ENCODE measurements at regions not wholly inside any gene's neighbourhood (a gene's known extent, or its start where the extent isn't known, plus 50 kb on each side); places are given as distances from the start of the nearest gene placed in this dataset.

DNA sequence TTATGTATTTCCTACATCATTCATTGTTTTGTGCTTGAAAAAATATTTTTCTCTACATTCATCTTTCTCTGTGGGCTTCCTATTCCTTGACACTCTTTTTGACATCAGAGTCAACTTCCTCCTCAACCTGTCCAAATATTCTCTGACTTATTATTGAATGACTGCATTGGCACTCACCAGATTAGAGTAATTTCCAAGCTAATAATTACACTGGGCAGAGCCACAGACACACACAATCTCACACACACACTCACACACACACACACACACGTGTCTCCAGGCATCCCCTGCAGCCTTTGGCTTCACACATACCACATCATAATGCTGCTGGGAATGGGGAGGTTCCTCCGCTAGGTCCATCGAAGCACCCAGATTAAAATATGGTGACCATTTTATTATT is 184.5 kb downstream of the SYK start:
- no peaks in the 10 kb centered on the region for H3K4me1 ChIP-seq (ENCODE audit: control insufficient read depth, insufficient read depth, low read length)
- in situ Hi-C loops (cut with HindIII; ENCODE audit: low pct_unique_long_range_greater_than_20kb, low sequenced_read_pairs), result no loop called here
- TF ChIP-seq SIN3A (IDR thresholded peaks at IDR 0.05; ENCODE audit: borderline replicate concordance, insufficient read depth, low read depth, low read length) (no peak), TCF7L2 (IDR thresholded peaks at IDR 0.05; ENCODE audit: low read depth, low read length) (no peak), POLR2AphosphoS5 (IDR thresholded peaks at IDR 0.05; ENCODE audit: low read depth, low read length) (no peak)
- TF ChIP-seq, protein P1, sequence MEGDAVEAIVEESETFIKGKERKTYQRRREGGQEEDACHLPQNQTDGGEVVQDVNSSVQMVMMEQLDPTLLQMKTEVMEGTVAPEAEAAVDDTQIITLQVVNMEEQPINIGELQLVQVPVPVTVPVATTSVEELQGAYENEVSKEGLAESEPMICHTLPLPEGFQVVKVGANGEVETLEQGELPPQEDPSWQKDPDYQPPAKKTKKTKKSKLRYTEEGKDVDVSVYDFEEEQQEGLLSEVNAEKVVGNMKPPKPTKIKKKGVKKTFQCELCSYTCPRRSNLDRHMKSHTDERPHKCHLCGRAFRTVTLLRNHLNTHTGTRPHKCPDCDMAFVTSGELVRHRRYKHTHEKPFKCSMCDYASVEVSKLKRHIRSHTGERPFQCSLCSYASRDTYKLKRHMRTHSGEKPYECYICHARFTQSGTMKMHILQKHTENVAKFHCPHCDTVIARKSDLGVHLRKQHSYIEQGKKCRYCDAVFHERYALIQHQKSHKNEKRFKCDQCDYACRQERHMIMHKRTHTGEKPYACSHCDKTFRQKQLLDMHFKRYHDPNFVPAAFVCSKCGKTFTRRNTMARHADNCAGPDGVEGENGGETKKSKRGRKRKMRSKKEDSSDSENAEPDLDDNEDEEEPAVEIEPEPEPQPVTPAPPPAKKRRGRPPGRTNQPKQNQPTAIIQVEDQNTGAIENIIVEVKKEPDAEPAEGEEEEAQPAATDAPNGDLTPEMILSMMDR (IDR thresholded peaks at IDR 0.05), result no peak
- TF ChIP-seq, protein P2, sequence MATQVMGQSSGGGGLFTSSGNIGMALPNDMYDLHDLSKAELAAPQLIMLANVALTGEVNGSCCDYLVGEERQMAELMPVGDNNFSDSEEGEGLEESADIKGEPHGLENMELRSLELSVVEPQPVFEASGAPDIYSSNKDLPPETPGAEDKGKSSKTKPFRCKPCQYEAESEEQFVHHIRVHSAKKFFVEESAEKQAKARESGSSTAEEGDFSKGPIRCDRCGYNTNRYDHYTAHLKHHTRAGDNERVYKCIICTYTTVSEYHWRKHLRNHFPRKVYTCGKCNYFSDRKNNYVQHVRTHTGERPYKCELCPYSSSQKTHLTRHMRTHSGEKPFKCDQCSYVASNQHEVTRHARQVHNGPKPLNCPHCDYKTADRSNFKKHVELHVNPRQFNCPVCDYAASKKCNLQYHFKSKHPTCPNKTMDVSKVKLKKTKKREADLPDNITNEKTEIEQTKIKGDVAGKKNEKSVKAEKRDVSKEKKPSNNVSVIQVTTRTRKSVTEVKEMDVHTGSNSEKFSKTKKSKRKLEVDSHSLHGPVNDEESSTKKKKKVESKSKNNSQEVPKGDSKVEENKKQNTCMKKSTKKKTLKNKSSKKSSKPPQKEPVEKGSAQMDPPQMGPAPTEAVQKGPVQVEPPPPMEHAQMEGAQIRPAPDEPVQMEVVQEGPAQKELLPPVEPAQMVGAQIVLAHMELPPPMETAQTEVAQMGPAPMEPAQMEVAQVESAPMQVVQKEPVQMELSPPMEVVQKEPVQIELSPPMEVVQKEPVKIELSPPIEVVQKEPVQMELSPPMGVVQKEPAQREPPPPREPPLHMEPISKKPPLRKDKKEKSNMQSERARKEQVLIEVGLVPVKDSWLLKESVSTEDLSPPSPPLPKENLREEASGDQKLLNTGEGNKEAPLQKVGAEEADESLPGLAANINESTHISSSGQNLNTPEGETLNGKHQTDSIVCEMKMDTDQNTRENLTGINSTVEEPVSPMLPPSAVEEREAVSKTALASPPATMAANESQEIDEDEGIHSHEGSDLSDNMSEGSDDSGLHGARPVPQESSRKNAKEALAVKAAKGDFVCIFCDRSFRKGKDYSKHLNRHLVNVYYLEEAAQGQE (IDR thresholded peaks at IDR 0.05; ENCODE audit: insufficient read depth in 1 of 2, low read depth in 2 of 2, low read length in 1 of 2), result no peak
- intact Hi-C loops (cut with micrococcal nuclease; ENCODE audit: unreplicated experiment), result no loop called here
- H3K4me3 ChIP-seq (ENCODE audit: low read depth in 2 of 2, low read length in 2 of 2), result no peak overlapping the region
- BruUV-seq (replicated peaks), result no TSS peak
- ChIA-PET POLR2A (no interaction called here), CTCF (no interaction called here)
- H3K27me3 ChIP-seq (ENCODE audit: control insufficient read depth, insufficient read depth, low read length), result no peaks in the 10 kb centered on the region
- H3K36me3 ChIP-seq (ENCODE audit: control insufficient read depth, insufficient read depth, low read length), result no peaks in the 10 kb centered on the region
- H3K9me3 ChIP-seq (ENCODE audit: control insufficient read depth, insufficient read depth, low read depth, low read length), result no peaks in the 10 kb centered on the region
- ATAC-seq (no peak), DNase-seq (ENCODE audit: low read depth, low spot score) (no peak)
- H3K27ac ChIP-seq (ENCODE audit: low read length), result no peak overlapping the region

DNA sequence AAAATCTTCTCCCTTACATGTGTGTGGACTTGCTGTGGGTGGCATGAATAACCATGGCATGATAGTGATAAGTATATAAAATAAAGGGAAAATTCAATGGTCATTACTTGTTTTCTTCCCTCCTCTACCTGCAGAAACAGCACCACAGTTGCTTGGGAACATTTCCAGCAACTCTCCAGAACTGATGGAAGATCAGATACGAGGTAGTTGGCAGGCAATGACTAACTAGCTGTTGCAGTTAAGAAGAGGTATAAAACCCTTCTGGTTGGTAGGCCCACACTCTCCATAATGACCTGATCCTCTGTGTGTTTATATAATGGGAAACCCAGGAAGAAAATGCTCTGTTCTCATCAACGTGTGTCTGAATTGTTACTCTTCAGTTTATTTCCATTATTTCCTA is 185.9 kb downstream of the SYK start:
- H3K27me3 ChIP-seq (ENCODE audit: control insufficient read depth, insufficient read depth, low read length), result no peaks in the 10 kb centered on the region
- H3K4me1 ChIP-seq (ENCODE audit: control insufficient read depth, insufficient read depth, low read length), result no peaks in the 10 kb centered on the region
- DNase-seq (ENCODE audit: low read depth, low spot score), result no peak
- ATAC-seq, result no peak
- no TSS peak for BruUV-seq (replicated peaks)
- intact Hi-C loops (cut with micrococcal nuclease; ENCODE audit: unreplicated experiment) (no loop called here), in situ Hi-C loops (cut with HindIII; ENCODE audit: low pct_unique_long_range_greater_than_20kb, low sequenced_read_pairs) (no loop called here)
- ChIA-PET POLR2A (no interaction called here), CTCF (no interaction called here)
- TF ChIP-seq, protein P2 (IDR thresholded peaks at IDR 0.05; ENCODE audit: insufficient read depth in 1 of 2, low read depth in 2 of 2, low read length in 1 of 2), result no peak
- TF ChIP-seq, protein P1 (IDR thresholded peaks at IDR 0.05), result no peak
- TF ChIP-seq TCF7L2 (IDR thresholded peaks at IDR 0.05; ENCODE audit: low read depth, low read length) (no peak), SIN3A (IDR thresholded peaks at IDR 0.05; ENCODE audit: borderline replicate concordance, insufficient read depth, low read depth, low read length) (no peak), POLR2AphosphoS5 (IDR thresholded peaks at IDR 0.05; ENCODE audit: low read depth, low read length) (no peak)
- H3K4me3 ChIP-seq (ENCODE audit: low read depth in 2 of 2, low read length in 2 of 2), result no peak overlapping the region
- no peaks in the 10 kb centered on the region for H3K36me3 ChIP-seq (ENCODE audit: control insufficient read depth, insufficient read depth, low read length)
- no peak overlapping the region for H3K27ac ChIP-seq (ENCODE audit: low read length)
- no peaks in the 10 kb centered on the region for H3K9me3 ChIP-seq (ENCODE audit: control insufficient read depth, insufficient read depth, low read depth, low read length)
